ENCODE measurements at regions not wholly inside any gene's neighbourhood (a gene's known extent, or its start where the extent isn't known, plus 50 kb on each side); places are given as distances from the start of the nearest gene placed in this dataset.

- TF ChIP-seq POLR2A (IDR thresholded peaks at IDR 0.05) (no peak), CTCF (IDR thresholded peaks at IDR 0.05) (no peak)
- 39 to 53% methylated on average over 2 of the region's 2 CpGs for WGBS, 2 donors
- Histone ChIP-seq H3K4me1 (no peaks in the 10 kb centered on the region), H3K27ac (no peak overlapping the region), H3K27me3 (no peaks in the 10 kb centered on the region), H3K36me3 (replicated peaks in 1 of 2; ENCODE audit: insufficient read depth in 1 of 2, low read depth in 2 of 2) (no peaks in the 10 kb centered on the region), H3K4me3 (no peak overlapping the region), H3K9me3 (no peaks in the 10 kb centered on the region)
- ATAC-seq (no peak), DNase-seq (no peak)
- intact Hi-C loops (cut with DNase I) = no loop called here
These were observed 387.5 kb upstream of the ATP11B start for GRCh38 chr3:182405759-182406158.

GRCh38 chr3:182406786-182407185, 386.5 kb upstream of the ATP11B start:
- Histone ChIP-seq H3K4me3 (no peak overlapping the region), H3K4me1 (no peaks in the 10 kb centered on the region), H3K27me3 (no peaks in the 10 kb centered on the region), H3K36me3 (replicated peaks in 1 of 2; ENCODE audit: insufficient read depth in 1 of 2, low read depth in 2 of 2) (no peaks in the 10 kb centered on the region), H3K9me3 (no peaks in the 10 kb centered on the region), H3K27ac (no peak overlapping the region)
- intact Hi-C loops (cut with DNase I) = no loop called here
- no peak for ATAC-seq
- TF ChIP-seq CTCF (IDR thresholded peaks at IDR 0.05) (no peak), POLR2A (IDR thresholded peaks at IDR 0.05) (no peak)
- WGBS, 2 donors = 44 to 53% methylated on average over 4 of the region's 4 CpGs
- no peak for DNase-seq

- ATAC-seq = no peak
- H3K9me3 ChIP-seq = no peaks in the 10 kb centered on the region
- whole genome bisulfite sequencing, 2 donors = 61 to 67% methylated on average over 5 of the region's 5 CpGs
- H3K27me3 ChIP-seq = no peaks in the 10 kb centered on the region
- no peaks in the 10 kb centered on the region for H3K36me3 ChIP-seq (replicated peaks in 1 of 2; ENCODE audit: insufficient read depth in 1 of 2, low read depth in 2 of 2)
- H3K27ac ChIP-seq = no peak overlapping the region
- DNase-seq = no peak
- no peaks in the 10 kb centered on the region for H3K4me1 ChIP-seq
- intact Hi-C loops (cut with DNase I) = no loop called here
- TF ChIP-seq CTCF (IDR thresholded peaks at IDR 0.05) (no peak), POLR2A (IDR thresholded peaks at IDR 0.05) (no peak)
- no peak overlapping the region for H3K4me3 ChIP-seq
These were observed 383.3 kb upstream of the ATP11B start for GRCh38 chr3:182410051-182410450.

- no peak overlapping the region for H3K27ac ChIP-seq
- ATAC-seq (no peak), DNase-seq (no peak)
- no peaks in the 10 kb centered on the region for H3K4me1 ChIP-seq
- intact Hi-C loops (cut with DNase I) = no loop called here
- H3K4me3 ChIP-seq = no peak overlapping the region
- 30 to 51% methylated on average over 2 of the region's 2 CpGs for WGBS, 2 donors
- H3K9me3 ChIP-seq = no peaks in the 10 kb centered on the region
- H3K27me3 ChIP-seq = no peaks in the 10 kb centered on the region
- no peaks in the 10 kb centered on the region for H3K36me3 ChIP-seq (replicated peaks in 1 of 2; ENCODE audit: insufficient read depth in 1 of 2, low read depth in 2 of 2)
- TF ChIP-seq POLR2A (IDR thresholded peaks at IDR 0.05) (no peak), CTCF (IDR thresholded peaks at IDR 0.05) (no peak)
These were observed 381.2 kb upstream of the ATP11B start for GRCh38 chr3:182412066-182412465.

- WGBS, 2 donors = 36 to 53% methylated on average over 1 of the region's 1 CpG
- H3K9me3 ChIP-seq = no peaks in the 10 kb centered on the region
- H3K4me1 ChIP-seq = no peaks in the 10 kb centered on the region
- H3K27me3 ChIP-seq = no peaks in the 10 kb centered on the region
- H3K36me3 ChIP-seq (replicated peaks in 1 of 2; ENCODE audit: insufficient read depth in 1 of 2, low read depth in 2 of 2) = no peaks in the 10 kb centered on the region
- ATAC-seq = no peak
- intact Hi-C loops (cut with DNase I) = no loop called here
- DNase-seq = no peak
- no peak for TF ChIP-seq POLR2A (IDR thresholded peaks at IDR 0.05)
- no peak for TF ChIP-seq CTCF (IDR thresholded peaks at IDR 0.05)
- H3K4me3 ChIP-seq = no peak overlapping the region
- no peak overlapping the region for H3K27ac ChIP-seq
These were observed 380.2 kb upstream of the ATP11B start for GRCh38 chr3:182413061-182413460.

Measured in body of pancreas (tissue), 4 donors.